HG03066 (cell line): ENCODE measurements at regions not wholly inside any gene's neighbourhood (a gene's known extent, or its start where the extent isn't known, plus 50 kb on each side); places are given as distances from the start of the nearest gene placed in this dataset.

ENCODE experiments used
- ATAC-seq: cut with Tn5 transposase; IDR thresholded peaks from one replicate; pipeline ENCODE4 v1.9.1; 2021; ENCODE audit warnings: low read depth; ENCODE audit not compliant: unreplicated experiment

DNA sequence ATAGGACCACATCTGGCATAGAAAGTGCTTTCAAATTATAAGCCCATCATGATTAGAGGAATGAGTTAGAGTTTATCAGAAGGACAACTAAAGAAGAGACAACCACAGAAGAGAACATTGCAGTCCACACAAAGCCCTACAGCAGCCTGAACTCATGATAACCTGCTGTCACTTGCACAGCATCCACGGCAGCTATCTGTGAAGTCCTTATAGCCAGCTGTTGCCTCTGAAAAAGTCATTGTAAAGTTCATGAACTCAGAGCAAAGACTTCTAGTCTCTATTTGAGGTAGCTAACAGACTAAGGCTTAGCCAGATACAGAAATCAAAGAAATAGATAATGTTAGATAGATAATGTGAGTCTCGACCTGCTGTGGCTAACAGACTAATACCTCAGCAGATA is 450.0 kb downstream of the KLF5 start:
- ATAC-seq: no peak

DNA sequence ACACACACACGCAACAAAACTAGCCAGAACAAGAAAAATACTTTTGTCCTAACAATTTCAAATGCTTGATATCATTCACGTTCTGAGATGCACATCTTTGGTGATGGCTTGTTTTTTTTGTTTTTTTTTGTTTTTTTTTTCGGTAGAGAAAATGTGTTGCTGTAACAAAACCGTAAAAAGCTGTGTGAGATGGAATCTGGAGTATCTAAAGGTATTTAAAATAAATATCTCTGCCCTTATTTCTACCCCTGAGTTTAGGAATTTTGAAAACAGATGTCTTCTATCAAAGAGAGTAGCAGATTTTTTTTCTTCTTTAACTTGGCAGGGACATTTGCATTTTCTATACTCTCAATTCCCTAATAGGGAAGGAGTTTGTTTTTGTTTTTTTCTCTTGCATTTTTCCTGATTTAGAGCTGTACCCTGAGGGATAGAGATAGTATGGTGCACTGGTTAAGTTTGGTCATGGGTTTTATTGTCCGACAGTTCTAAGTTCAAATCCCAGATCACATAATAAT is 446.6 kb downstream of the KLF5 start:
- ATAC-seq: no peak

DNA sequence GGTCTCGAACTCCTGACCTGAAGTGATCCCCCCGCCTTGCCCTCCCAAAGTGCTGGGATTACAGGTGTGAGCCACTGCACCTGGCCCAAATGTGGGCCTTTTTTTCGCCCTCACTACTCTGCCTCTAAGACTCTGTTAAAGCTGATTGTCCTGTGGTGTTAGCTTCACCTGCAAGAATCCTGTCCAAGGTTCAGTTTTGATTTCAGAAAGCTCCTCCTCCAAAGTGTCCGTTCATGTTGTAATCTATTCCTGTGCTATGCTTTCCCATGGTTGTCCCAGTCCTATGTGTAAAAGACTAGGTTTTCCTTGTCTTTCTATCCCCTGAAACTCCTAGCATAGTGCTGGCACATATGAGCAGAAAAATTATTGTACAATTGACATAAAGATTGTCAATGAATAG is 440.9 kb downstream of the KLF5 start:
- no peak for ATAC-seq

DNA sequence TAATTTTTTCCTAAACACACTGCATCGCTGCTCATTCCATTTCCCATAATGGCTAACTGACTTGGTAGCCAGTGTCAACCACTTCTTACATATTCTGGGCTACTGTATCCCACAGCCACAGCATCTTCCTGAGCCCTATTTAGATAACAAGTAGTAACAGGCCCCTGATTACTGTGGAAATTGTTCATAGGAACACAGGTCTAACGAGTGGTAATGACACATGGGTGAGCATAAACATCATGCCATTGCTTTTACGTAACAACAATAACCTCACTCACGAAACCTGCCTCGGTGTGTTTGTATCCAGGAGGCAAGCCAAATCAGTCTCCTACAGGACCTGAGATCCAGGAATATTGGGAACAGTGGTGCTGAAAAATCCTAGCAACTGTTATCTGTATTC is 438.6 kb downstream of the KLF5 start:
- no peak for ATAC-seq

DNA sequence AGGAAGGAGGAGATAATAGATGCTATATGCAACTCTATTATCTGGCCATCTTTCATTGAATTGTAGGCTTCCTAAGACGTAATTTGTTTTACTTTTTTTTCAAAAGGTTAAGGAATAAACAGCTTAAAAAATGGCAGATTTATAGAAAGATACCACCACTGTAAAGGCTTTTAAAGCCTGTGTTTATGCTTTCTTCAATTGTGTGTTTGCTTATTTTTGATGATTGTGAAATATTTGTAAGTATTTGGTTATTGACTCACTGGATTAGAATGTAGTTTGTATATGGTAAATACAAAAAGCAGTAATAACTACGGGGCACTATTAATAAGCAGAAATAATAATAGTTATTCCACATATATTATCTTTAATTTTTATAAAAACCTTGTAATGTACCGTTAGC is 437.9 kb downstream of the KLF5 start:
- no peak for ATAC-seq

DNA sequence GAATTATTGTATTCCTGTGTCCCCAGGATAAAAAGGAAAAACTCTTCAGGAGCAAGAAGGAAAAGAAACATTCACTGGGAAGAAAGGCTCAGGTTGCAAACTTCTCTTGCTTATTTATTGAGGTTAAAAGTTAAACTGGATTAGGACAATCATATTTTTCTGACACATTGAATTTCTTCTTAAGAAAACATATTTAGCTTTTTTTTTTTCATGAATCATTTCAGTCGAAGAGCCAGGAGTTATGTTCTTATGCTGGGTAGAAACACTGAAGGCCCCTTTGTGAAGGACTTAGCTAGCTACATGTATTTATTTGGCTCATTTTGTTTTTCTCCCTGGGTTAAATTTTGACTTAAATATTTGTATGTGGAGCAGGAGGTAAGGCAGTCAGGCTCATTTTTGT is 434.0 kb downstream of the KLF5 start:
- ATAC-seq: no peak

DNA sequence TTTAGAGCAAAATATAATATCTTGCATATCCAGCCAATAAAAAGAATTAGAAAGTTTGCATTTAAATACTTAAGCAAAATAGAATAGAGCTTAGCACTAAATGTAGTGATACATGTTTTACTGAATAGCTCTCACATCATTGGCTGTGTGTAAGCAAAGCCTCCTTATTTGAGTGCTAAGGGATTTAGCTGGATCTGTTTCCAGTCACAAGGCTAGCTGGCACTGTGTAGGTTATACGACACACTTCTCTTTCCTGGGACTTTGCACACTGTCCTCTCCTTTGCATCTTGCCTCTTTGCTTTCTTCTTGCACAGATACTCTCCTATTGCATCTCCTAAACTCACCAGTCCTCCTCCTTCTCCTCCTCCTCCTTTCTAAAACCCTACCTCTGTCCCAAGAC is 423.8 kb downstream of the KLF5 start:
- no peak for ATAC-seq

DNA sequence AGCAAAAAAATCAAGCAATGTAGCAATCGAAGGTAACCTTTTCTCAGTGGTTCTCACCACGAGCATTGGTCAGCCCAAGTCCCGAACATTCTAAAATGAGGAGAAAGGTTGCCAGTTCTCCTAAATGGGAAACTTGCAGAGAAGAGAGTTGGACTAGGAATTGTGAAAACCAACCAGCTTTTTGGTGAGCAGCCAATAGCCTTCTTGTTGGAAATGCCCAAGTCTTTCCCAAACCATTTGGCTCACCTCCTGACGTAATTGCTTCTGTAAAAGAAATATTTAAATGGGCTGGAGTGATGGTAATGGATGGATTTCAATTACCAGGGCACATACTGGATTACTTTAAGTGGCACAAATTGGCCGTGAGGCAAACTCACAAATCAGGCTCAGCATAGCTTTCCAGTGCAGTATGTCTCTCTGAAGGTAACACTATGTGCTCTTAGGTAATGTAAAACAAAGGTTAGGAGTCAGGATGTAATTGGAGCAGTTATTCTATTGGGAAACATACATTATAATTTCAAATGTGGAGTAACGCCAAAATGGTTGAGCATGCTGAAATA is 423.2 kb downstream of the KLF5 start:
- no peak for ATAC-seq

DNA sequence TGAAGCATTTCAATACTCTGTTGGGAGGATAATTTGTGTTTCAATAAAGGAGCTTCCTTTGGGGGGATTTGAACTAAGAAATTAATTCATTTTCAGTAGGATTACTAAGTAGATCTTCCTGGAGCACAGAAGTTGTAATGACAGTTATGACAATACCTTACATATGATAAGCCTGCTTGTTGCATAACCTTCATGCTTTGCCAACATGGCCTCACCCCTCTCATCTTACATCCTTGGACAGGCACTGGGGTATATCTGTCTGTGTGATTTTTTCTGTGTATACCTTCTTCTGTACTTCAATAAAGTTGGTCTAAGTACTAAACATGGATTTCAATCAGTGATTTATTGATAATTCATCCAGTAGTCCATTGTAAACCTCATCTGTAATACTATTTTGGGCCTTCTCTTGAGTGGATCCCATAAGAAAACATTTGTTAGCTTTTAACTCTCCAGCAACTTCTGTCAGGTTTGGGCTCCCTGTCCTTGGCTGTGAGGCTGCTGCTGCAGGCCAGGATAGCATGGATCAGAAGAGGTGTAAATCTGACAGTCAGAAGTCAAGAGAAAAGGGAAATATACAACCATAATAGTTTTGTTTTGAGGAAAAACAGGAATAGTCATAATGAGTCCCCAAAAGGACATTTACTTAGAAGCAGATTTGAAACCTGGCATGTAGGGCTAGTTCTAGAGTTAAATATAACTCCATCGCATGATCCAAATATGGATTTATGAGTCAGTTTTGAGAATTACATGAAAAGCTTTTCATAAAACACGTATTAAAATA is 422.2 kb downstream of the KLF5 start:
- no peak for ATAC-seq

DNA sequence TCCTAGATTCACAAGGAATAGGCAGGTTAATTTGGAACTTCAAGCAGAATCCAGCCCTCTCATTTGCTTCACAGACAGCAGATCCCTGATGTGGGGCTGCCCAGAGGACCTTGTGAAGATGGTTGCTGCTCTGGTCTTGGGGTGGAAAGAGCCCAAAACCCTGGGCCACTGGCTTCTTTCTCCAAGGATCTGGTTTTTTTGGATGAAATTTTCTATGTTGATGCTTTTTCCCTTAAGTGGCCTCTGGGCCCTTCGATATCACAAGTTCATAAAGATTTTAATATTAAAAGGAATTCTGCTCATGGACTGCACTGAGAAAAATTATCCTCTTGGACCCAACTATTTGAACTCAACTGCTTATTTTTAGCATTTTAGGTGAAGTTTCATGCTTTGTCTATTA is 421.1 kb downstream of the KLF5 start:
- no peak for ATAC-seq

DNA sequence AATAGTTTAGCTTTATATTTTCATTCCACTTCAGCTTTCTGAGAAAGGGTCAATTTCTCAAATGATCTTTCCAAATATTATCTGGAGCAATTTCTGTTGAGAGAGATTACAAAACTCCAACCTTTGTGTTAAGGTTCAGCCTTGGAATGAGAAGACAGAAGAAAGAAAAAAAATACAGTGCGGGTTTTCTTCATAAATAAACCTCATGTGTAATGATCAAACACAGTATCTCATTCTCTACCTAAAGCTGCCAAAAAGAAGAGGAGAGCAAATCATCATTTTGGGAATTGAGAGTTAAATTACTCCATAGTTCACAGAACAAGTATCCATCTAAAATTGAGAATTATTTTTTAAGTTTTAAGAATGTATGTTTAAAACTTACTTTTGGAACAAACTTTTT is 420.5 kb downstream of the KLF5 start:
- no peak for ATAC-seq

DNA sequence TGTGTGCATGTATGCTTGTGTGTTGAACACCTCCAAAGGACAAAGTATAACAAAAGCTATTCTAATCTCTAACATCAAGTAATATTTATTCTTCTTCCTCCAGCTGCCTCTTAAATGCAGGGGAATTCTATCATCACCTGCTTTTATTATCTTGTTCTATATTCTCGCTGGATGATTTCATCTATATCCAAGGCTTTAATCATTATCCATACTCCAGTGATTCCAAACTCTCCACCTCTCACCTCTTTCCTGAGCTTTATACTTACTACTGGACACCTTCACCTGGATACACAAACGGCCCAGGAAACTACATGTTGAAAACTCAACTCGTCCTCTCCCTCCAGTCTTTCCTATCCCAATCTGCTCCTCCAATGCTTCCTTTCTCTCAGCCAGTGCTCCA is 418.6 kb downstream of the KLF5 start:
- no peak for ATAC-seq

DNA sequence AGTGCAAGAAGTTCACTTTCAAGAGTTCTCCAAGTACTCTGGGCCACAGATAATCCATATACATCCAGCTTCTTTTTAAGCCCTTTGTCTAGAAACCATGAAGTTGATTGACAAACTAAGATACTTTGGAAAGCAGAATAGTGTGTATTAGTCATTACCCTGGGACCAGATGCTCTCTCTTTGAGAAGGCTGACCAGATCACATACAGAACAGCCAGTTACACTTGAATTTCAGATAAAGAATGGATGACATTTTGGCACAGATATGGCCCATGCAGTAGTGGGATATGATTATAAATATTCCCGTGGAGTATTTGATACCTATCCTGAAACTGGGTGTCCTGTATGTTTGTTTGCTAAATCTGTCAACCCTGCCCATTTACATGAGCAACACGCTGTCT is 414.2 kb downstream of the KLF5 start:
- no peak for ATAC-seq

DNA sequence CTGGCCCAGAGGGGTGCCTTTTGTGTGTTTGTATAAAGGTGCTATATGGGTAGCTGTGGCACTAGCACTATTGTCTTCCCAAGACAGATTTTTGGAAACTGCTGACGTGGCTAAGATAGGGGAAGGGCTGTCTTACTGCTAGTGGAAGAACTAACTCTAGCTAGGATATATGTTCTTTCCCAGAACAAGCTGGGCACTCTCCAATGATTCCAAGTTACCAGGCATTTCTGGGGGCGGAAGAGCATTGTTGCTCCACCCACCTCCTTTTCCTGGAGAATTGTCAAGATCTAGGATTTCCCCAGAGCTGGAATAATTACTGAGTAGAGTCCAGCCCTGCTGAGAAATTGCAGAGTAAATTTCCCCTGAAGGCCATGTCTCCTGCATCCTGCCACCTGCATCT is 408.3 kb downstream of the KLF5 start:
- ATAC-seq: no peak

DNA sequence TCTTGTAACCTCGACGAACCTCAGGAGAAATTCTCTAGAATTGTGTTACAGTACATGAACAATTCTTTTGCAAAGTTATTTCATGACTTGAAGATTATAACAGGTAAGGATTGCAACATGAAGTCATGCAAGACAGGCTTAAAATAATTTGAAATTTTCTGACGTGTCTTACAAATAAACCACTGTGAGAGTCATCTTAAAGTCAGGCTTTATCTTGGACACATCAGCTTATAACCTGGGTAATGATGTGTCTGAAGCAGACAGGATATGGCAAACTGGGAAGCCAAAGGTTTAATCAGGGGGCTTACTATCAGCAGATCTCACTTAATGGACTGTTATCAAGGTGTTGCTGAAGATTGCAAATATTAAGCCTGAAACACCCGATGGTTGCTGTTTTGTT is 407.8 kb downstream of the KLF5 start:
- ATAC-seq: no peak

DNA sequence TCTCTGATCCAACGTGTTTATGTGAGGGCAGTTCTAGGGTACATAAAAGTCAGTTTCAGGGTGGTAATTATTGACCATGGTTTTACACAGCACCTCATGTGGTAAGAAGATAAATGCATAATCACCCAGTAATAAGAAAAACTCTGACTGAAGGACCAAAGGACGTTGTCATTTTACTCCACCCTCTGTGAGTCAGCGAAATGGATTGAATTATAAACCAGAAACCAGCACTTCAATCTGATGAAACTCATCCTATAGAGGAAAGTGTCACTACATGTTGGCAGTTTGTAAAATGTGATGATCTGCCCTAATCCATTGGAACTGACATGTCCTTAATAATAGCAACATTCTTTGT is 406.8 kb downstream of the KLF5 start:
- ATAC-seq: no peak

DNA sequence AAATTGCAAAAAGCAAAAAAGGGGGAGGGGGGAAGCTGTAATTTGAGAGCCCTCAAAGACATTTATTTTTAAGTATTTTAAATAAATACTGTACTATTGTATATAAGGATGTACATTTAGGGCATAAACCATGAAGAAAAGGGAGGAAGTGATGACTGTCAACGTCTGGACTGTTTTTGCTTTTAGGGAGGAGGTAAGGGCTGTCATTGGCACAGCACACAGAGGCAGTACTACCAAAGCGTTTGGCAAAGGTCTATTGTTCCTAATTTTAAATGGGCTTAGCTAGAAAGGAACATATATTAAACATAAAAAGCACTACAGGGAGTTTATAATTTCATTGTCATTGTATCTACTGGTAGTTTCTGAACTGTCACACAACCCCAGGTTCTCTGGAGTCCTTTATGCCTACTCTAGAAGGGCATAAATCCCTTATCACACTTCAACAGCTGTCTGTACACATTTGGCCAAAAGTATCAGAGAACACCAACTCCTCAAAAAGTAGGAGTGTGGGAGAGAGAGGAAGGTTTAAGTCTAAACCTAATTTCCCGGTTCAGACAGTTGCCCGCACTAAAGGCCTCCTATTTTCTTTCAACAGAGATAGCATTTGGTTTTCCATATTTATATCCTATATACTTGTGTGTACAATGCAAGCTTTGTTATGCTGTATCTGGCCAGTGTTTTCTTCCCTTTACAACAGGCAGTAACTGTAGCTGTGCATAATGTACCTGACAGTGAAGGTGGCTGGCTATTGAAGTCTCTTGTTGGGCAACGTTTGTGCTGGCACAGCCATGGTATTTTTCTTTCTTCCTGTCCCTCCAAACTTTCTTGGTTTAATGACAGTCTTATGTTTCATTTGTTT is 406.2 kb downstream of the KLF5 start:
- no peak for ATAC-seq

DNA sequence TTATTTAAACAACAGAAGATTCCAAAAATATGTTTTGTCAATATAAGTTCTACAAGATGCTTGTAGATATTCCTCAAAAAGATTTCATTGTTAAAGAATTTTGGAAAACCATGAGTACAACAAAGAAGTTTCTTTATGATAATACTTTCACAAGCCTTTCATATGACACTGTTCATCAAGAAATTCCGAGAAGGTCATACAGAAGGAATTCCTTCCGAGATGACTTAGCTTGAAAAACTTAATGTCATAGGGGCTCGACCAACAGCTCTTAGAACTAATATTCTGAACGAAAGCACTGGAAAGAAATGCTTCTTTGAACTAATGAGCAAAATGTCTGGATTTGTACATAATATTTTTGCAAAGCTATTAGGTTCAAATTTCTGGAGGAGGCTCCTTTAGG is 403.4 kb downstream of the KLF5 start:
- no peak for ATAC-seq

DNA sequence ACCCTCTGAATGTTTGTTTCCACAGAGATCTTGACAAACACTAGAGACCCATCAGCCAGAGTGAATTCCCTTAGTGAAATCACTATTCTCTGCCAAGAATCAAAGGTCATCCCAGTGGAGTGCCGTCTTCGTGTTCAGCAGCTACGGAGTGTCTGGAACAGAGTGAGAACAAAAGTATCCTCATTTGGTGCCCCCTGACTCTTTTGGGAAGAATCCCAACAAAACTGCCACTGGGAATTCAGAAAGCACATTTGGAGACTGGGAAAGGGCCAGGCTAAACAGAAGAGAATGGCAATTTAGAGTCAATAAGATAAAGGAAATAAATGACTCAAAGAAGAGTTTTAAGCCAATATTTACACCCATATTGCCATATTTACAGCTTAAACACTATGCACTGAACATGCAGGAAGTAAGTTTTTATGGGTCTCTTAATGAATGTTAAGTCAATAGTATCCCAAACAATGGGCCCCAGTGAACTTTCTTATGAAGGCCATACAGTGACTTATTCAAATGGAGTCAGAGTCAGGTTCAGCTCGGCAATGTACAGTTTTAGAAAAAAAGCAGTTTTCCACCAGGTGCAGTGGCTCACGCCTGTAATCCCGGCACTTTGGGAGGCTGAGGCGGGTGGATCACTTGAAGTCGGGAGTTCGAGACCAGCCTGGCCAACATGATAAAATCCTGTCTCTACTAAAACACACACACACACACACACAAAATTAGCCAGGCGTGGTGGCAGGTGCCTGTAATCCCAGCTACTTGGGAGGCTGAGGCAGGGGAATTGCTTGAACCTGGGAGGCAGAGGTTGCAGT is 392.6 kb downstream of the KLF5 start:
- ATAC-seq: no peak

DNA sequence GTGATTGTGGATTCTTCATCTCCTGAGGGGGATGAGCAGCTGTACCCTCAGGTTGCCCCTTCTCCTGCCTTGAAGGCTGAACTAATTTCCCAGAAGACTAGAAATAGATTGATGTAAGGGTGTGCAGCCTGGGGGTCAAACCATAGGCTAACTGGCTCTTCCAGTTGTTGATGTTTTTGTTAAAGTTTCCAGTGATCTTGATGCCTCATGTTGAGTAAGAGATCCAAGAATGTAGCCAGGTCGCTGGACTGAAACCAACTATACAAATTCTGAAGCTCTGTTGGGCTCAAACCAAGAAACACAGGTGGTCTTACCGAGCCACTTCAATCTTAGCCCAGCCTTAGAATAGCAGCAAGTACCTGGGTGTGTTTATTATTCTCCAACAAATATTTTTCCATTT is 391.8 kb downstream of the KLF5 start:
- no peak for ATAC-seq

DNA sequence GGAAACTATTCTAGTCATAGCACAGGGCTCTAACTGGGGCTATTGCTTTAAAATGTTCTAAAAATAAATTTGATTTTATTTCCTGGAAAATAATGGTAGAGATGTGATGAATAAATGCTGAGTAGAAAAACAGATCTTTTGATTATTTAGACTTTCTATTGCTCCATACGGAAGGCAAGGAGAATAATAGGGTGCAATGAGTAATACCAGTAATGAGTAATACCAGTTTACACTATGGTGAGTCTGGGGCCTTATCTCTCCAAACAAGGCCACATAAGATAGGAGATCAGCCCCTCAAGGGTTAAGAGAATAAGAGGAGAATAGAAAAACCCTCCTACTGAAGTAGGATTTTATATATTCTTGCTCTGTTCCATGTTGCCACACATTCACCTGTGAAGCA is 390.4 kb downstream of the KLF5 start:
- no peak for ATAC-seq
